Smooth muscle cell (in vitro differentiated cells): ENCODE measurements at regions not wholly inside any gene's neighbourhood (a gene's known extent, or its start where the extent isn't known, plus 50 kb on each side); places are given as distances from the start of the nearest gene placed in this dataset.

Source experiments
- DNase-seq: peaks from one replicate; lab custom pipeline; 2025; ENCODE audit not compliant: unreplicated experiment; lab: John Stamatoyannopoulos, UW
- H2AFZ ChIP-seq: fragments of 200-600 bp; sonication (generic); 2 replicates; pipeline ENCODE4 v1.6.0; 2016; ENCODE audit warnings: antibody characterized with exemption, low read depth, mild to moderate bottlenecking
- H3F3A ChIP-seq: fragments of 200-600 bp; sonication (generic); 2 replicates; pipeline ENCODE4 v1.6.0; 2017; ENCODE audit warnings: antibody characterized with exemption, low read depth
- H3K27ac ChIP-seq: fragments of 200-600 bp; sonication (generic); 2 replicates; pipeline ENCODE4 v1.5.1; 2016; ENCODE audit warnings: low read depth, mild to moderate bottlenecking
- H3K27me3 ChIP-seq: fragments of 200-600 bp; sonication (generic); 2 replicates; pipeline ENCODE4 v1.6.1; 2016; ENCODE audit warnings: low read depth, mild to moderate bottlenecking
- H3K36me3 ChIP-seq: fragments of 200-600 bp; sonication (generic); 2 replicates; pipeline ENCODE4 v1.5.1; 2016; ENCODE audit warnings: low read depth
- H3K4me1 ChIP-seq: fragments of 200-600 bp; sonication (generic); 2 replicates; pipeline ENCODE4 v1.5.1; 2016; ENCODE audit warnings: low read depth
- H3K4me2 ChIP-seq: fragments of 200-600 bp; sonication (generic); 2 replicates; pipeline ENCODE4 v1.6.0; 2016; ENCODE audit warnings: mild to moderate bottlenecking
- H3K4me3 ChIP-seq: fragments of 200-600 bp; sonication (generic); 2 replicates; pipeline ENCODE4 v1.5.1; 2016; ENCODE audit warnings: mild to moderate bottlenecking
- H3K79me2 ChIP-seq: fragments of 200-600 bp; sonication (generic); 2 replicates; pipeline ENCODE4 v1.6.0; 2016; ENCODE audit warnings: low read depth, mild to moderate bottlenecking
- H3K9ac ChIP-seq: fragments of 200-600 bp; sonication (generic); 2 replicates; pipeline ENCODE4 v1.6.0; 2016; ENCODE audit warnings: low read depth
- H3K9me3 ChIP-seq: fragments of 200-600 bp; sonication (generic); replicated peaks from 2 replicates; pipeline ENCODE4 v1.5.1; 2016; ENCODE audit warnings: low read depth
- H4K20me1 ChIP-seq: fragments of 200-600 bp; sonication (generic); 2 replicates; pipeline ENCODE4 v1.6.0; 2016; ENCODE audit warnings: low read depth
- WGBS: methylation state at CpG from one replicate; pipeline ENCODE4 v1.1.7; 2016; ENCODE audit warnings: low lambda C conversion rate; 5-methylcytosine and 5-hydroxymethylcytosine counted together
- TF ChIP-seq, protein P1 (sequence below): fragments of 200-600 bp; sonication (generic); IDR thresholded peaks from 2 replicates; pipeline ENCODE4 v1.5.1; 2017; ENCODE audit warnings: borderline replicate concordance, mild to moderate bottlenecking, antibody characterized with exemption; ENCODE audit not compliant: insufficient read depth, poor library complexity, severe bottlenecking

DNA sequence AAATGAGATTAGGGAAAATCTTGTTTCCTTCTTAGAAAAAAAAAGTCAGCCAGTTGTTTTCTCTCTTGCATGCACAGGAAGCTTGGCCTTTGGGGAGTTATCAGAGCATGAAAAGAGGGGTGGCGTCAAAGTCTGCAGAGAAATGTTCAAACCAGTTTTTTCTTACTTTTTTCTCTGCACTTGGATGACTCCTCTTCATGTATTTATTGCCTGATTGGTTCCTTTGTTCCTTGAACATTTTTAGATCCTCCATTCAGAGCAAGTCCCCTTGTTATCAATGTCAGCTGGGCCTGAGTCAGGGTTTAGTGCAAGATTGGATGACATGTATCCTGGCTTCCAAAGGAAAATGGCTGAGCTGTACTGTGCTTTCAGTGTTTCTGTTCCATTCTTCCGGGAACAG is 392.6 kb upstream of the BRINP1 start:
- DNase-seq, result no peak
- Histone ChIP-seq H3K4me3 (no peak overlapping the region), H3K36me3 (no peaks in the 10 kb centered on the region), H3F3A (no peaks in the 10 kb centered on the region), H3K27ac (no peak overlapping the region), H3K9ac (no peak overlapping the region), H4K20me1 (no peaks in the 10 kb centered on the region), H3K27me3 (peaks cover 25% of the 10 kb centered on the region), H3K79me2 (no peaks in the 10 kb centered on the region), H3K4me1 (no peaks in the 10 kb centered on the region), H2AFZ (no peak overlapping the region), H3K9me3 (no peaks in the 10 kb centered on the region), H3K4me2 (no peak overlapping the region)
- TF ChIP-seq, protein P1, sequence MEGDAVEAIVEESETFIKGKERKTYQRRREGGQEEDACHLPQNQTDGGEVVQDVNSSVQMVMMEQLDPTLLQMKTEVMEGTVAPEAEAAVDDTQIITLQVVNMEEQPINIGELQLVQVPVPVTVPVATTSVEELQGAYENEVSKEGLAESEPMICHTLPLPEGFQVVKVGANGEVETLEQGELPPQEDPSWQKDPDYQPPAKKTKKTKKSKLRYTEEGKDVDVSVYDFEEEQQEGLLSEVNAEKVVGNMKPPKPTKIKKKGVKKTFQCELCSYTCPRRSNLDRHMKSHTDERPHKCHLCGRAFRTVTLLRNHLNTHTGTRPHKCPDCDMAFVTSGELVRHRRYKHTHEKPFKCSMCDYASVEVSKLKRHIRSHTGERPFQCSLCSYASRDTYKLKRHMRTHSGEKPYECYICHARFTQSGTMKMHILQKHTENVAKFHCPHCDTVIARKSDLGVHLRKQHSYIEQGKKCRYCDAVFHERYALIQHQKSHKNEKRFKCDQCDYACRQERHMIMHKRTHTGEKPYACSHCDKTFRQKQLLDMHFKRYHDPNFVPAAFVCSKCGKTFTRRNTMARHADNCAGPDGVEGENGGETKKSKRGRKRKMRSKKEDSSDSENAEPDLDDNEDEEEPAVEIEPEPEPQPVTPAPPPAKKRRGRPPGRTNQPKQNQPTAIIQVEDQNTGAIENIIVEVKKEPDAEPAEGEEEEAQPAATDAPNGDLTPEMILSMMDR, result no peak
- 93% methylated on average over 2 of the region's 2 CpGs for WGBS

DNA sequence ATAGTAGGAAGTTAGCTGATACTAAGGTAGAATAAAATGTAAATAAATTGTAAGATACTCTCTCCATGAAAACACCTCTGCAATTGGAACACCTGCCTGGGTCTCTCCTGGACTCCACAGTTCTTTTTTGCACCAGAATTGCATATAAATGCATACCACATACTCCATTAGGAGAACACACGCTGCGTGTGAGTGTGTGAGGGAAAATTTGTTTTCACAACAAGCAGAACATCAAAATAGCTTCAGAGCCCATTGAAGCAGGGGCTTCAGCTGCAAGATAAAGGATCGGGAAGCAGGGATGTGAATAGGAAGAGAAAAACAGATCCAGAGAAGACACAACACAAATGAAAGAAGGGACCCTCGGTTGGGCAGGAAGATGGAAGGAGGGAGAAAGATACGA is 389.8 kb upstream of the BRINP1 start:
- H3K4me2 ChIP-seq, result no peak overlapping the region
- no peak overlapping the region for H2AFZ ChIP-seq
- WGBS, result 74% methylated on average over 5 of the region's 5 CpGs
- no peaks in the 10 kb centered on the region for H3F3A ChIP-seq
- no peaks in the 10 kb centered on the region for H3K36me3 ChIP-seq
- DNase-seq, result no peak
- H3K9me3 ChIP-seq, result no peaks in the 10 kb centered on the region
- peaks cover 37% of the 10 kb centered on the region for H3K27me3 ChIP-seq
- no peaks in the 10 kb centered on the region for H3K79me2 ChIP-seq
- H4K20me1 ChIP-seq, result no peaks in the 10 kb centered on the region
- H3K4me3 ChIP-seq, result no peak overlapping the region
- no peaks in the 10 kb centered on the region for H3K4me1 ChIP-seq
- H3K9ac ChIP-seq, result no peak overlapping the region
- TF ChIP-seq, protein P1, result no peak
- H3K27ac ChIP-seq, result no peak overlapping the region

DNA sequence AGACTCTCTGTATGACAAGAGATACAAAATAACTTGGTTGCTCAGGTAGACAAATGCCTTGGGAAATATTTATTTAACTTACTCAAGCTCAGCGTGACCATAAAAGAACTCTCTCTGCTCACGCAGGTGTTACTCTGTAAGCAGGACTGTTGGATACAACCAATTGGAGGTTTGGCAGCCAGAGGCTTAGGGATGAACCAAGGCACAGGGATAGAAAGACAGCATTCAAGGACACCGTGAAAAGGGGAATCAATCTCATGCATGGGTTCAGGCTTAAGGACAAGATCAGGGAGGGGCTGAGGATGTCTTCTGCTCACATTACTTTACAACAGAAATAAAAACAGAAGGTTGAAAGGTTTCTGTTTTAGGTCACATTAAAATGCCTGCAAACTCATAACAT is 389.0 kb upstream of the BRINP1 start:
- no peak overlapping the region for H3K9ac ChIP-seq
- no peak overlapping the region for H3K4me3 ChIP-seq
- TF ChIP-seq, protein P1, result no peak
- no peaks in the 10 kb centered on the region for H3K79me2 ChIP-seq
- no peaks in the 10 kb centered on the region for H3K4me1 ChIP-seq
- 81% methylated on average over 3 of the region's 3 CpGs for WGBS
- H3K9me3 ChIP-seq, result no peaks in the 10 kb centered on the region
- H3K36me3 ChIP-seq, result no peaks in the 10 kb centered on the region
- no peak overlapping the region for H3K4me2 ChIP-seq
- no peaks in the 10 kb centered on the region for H4K20me1 ChIP-seq
- no peak overlapping the region for H3K27ac ChIP-seq
- no peak overlapping the region for H2AFZ ChIP-seq
- no peaks in the 10 kb centered on the region for H3F3A ChIP-seq
- no peak for DNase-seq
- H3K27me3 ChIP-seq, result peaks cover 37% of the 10 kb centered on the region

DNA sequence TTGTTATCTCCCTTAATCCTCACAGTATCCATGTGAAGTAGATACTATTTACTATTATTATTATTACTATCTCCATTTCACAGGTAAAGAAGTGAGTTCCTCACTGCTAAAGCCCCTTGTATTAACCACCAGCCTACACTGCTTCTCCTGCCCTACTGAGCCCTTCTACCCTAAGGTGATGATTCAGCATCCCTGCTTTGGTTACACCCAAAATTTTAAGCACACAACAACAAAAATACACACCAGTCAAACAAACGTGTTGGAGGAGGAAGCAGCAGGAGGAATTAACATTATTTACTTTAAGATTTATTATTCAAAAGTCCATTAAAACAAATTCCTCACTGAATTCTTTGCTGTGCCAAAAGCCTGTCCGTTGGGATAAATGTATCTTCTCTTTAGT is 370.2 kb upstream of the BRINP1 start:
- Histone ChIP-seq H3K27ac (no peak overlapping the region), H3K4me1 (no peaks in the 10 kb centered on the region), H3K79me2 (no peaks in the 10 kb centered on the region), H3K36me3 (no peaks in the 10 kb centered on the region), H4K20me1 (no peaks in the 10 kb centered on the region), H3K4me3 (no peak overlapping the region), H3K27me3 (no peaks in the 10 kb centered on the region), H3K9ac (no peak overlapping the region), H3K4me2 (no peak overlapping the region), H3K9me3 (no peaks in the 10 kb centered on the region), H3F3A (no peaks in the 10 kb centered on the region), H2AFZ (no peak overlapping the region)
- 75% methylated on average over 2 of the region's 2 CpGs for WGBS
- TF ChIP-seq, protein P1, result no peak
- DNase-seq, result no peak
